SJCRH30 (cell line): ENCODE measurements at regions not wholly inside any gene's neighbourhood (a gene's known extent, or its start where the extent isn't known, plus 50 kb on each side); places are given as distances from the start of the nearest gene placed in this dataset.

Experiments
- DNase-seq, 2 experiments: peaks; one replicate each; pipeline ENCODE4 v3.0.0-alpha.2; 2015 to 2020
- H3K27ac ChIP-seq: fragments of 250-450 bp; sonication (Bioruptor Pico); 2 replicates; pipeline ENCODE4 v1.5.1; 2020; ENCODE audit warnings: mild to moderate bottlenecking, moderate library complexity
- H3K27me3 ChIP-seq: fragments of 250-450 bp; sonication (Bioruptor Pico); 2 replicates; pipeline ENCODE4 v1.5.1; 2020; ENCODE audit warnings: mild to moderate bottlenecking, moderate library complexity
- H3K36me3 ChIP-seq: fragments of 250-450 bp; sonication (Bioruptor Pico); 2 replicates; pipeline ENCODE4 v1.5.1; 2020; ENCODE audit warnings: mild to moderate bottlenecking, moderate library complexity
- H3K4me1 ChIP-seq: fragments of 250-450 bp; sonication (Bioruptor Pico); 2 replicates; pipeline ENCODE4 v1.5.1; 2020; ENCODE audit warnings: mild to moderate bottlenecking, moderate library complexity
- H3K4me3 ChIP-seq: fragments of 250-450 bp; sonication (Bioruptor Pico); 2 replicates; pipeline ENCODE4 v1.5.1; 2020; ENCODE audit warnings: mild to moderate bottlenecking, moderate library complexity
- H3K9me3 ChIP-seq: fragments of 250-450 bp; sonication (Bioruptor Pico); replicated peaks from 2 replicates; pipeline ENCODE4 v1.5.1; 2020; ENCODE audit warnings: mild to moderate bottlenecking, moderate library complexity

DNA sequence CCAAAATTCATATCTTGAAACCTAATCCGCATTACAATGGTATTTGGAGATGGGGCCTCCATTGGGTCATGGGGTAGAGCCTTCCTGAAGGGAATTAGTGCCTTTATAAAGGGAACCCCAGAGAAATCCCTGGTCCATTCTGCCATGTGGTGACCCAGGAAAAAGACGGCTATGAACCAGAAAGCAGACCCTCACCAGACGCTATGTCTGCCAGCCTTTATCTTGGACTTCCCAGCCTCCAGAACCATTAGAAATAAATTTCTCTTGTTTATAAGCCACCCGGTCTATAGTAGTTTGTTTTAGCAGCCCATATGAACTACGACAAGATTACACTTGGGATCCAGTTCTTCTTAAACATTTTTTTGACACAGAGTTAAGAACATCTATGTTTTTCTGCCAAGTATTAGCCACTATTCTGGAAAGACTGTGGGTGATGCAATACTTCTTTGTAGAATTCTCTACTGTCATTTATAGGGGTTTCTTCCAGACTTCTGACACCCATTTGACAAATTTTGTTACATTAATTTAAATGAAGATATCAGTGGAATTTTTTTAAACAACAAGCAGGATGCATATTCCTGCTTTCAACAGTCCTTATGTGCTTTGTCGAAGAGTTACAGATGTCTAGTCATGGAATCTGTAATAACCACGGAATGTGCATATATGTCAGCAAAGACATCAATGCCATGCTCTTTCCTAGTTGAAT is 572.4 kb downstream of the NR2F1-AS1 start:
- H3K4me3 ChIP-seq, result no peak overlapping the region
- no peak for DNase-seq
- no peaks in the 10 kb centered on the region for H3K36me3 ChIP-seq
- H3K9me3 ChIP-seq, result no peaks in the 10 kb centered on the region
- no peak overlapping the region for H3K27ac ChIP-seq
- no peaks in the 10 kb centered on the region for H3K27me3 ChIP-seq
- no peaks in the 10 kb centered on the region; the same call in 1 of the 2 replicates for H3K4me1 ChIP-seq

DNA sequence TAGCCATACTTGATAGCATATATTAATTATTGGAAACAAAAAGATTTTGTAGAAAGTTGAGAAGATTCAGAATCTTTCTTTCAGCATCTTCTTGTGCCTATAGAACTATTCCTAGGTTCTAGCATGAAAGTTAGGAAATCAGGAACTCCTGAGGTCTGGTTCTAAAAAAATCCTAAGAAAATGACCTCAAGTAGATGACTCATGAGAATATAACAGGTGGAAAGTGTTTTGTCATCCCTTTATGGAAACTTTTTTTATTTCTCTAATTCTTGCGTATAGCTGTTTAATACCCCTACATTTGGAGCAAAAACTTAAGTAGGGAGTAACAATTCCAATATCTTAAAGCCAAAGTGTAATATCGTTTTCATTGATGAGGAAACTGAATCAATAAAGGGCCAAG is 574.1 kb downstream of the NR2F1-AS1 start:
- Histone ChIP-seq H3K9me3 (no peaks in the 10 kb centered on the region; the same call in 1 of the 2 replicates), H3K36me3 (no peaks in the 10 kb centered on the region), H3K27me3 (no peaks in the 10 kb centered on the region), H3K4me3 (no peak overlapping the region), H3K4me1 (no peaks in the 10 kb centered on the region; the same call in 1 of the 2 replicates), H3K27ac (no peak overlapping the region)
- DNase-seq, result peak in 1 of 2 experiments; percentile 15

DNA sequence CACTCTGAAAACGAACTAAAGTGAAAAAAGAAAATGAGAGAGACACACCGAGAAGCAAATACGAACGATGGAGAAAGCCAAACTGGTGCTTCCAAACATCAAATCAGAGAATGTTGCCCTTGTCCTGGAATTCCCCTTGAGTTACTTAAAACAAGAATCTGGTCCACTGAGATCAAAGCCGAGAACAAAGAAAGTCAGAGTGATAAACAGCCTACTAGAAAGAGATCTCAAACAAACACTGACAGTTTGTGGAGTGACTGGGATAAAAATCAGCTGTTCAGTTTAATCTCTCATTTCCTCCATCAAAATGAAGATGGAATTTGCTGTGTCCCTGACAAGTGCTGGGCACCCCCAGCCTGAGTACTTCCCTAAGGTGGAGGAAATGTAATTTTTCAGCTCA is 582.6 kb downstream of the NR2F1-AS1 start:
- Histone ChIP-seq H3K36me3 (no peaks in the 10 kb centered on the region), H3K27me3 (no peaks in the 10 kb centered on the region), H3K27ac (no peak overlapping the region), H3K9me3 (peaks cover 9% of the 10 kb centered on the region), H3K4me1 (peaks cover 5% of the 10 kb centered on the region), H3K4me3 (no peak overlapping the region)
- DNase-seq, result peak in 1 of 2 experiments; percentile 10

DNA sequence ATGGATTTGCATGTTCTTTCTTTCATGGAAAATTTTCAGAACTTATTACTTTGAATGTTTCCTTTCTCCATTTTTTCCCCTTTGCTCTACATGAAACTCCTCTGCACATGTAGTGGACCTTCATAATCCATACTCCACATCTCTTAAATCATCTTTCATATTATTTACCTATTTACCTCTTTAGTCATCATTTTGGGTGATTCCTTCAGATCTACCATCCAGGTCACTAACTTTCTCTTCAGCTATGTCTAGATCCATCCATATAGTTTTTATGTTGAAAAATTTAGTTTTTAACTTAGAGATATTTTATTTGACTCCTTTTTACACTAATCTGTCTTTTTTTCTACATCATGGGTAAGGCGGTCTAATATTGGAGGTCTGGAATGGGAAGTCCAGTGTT is 586.6 kb downstream of the NR2F1-AS1 start:
- Histone ChIP-seq H3K36me3 (no peaks in the 10 kb centered on the region), H3K9me3 (peaks cover 9% of the 10 kb centered on the region), H3K27me3 (no peaks in the 10 kb centered on the region), H3K4me3 (no peak overlapping the region), H3K4me1 (peaks cover 21% of the 10 kb centered on the region), H3K27ac (no peak overlapping the region)
- DNase-seq, result no peak

DNA sequence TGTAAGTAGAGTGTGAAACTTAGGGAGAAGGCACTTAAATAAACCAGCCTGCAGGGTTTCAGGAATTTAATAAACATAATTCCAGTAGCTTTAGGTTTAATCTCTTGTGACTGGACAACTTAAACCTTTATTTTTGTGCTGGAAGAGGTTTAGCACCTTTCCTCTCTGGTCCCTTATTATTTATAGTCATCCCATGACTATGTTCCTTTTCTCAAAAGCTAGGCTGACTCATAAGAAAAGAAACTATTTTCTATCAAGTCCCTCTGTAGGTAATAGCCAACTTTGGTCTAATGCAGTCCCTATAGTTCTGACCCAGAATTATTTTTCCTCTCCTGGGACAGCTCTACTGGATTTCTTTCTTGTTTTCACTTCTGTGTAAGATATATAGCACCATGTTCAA is 588.9 kb downstream of the NR2F1-AS1 start:
- H3K27ac ChIP-seq, result peak overlapping the region; percentile 64
- peaks cover 16% of the 10 kb centered on the region for H3K4me1 ChIP-seq
- peaks cover 9% of the 10 kb centered on the region for H3K9me3 ChIP-seq
- no peaks in the 10 kb centered on the region for H3K27me3 ChIP-seq
- no peak for DNase-seq
- H3K4me3 ChIP-seq, result no peak overlapping the region
- no peaks in the 10 kb centered on the region for H3K36me3 ChIP-seq

DNA sequence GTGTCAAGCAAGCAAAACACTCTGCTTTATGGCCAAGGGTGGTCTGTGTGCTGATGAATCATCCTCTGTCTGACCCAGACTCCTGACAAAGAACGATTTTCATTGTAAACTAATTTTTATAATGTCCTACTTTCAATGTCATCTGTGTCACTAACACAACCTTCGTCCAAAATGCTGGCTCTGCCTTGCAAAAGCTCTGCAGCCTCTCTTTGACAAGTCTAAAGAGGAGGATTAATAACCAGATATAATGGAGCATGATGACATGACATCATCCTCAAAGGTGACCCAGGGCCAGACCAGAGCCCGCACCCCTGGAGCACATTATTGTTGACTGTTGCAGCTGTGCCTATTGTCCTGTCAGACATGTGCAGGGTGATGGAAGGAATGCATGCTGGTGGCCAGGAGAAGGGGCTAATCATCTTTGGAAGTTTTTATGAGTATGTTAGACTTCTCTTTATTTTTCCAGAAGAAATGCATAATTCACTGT is 589.4 kb downstream of the NR2F1-AS1 start:
- Histone ChIP-seq H3K4me1 (peaks cover 16% of the 10 kb centered on the region), H3K36me3 (no peaks in the 10 kb centered on the region), H3K9me3 (peaks cover 9% of the 10 kb centered on the region), H3K27me3 (no peaks in the 10 kb centered on the region), H3K27ac (peak overlapping the region; percentile 64), H3K4me3 (peak overlapping the region; percentile 27)
- peak; percentile 76 to 79 for DNase-seq

DNA sequence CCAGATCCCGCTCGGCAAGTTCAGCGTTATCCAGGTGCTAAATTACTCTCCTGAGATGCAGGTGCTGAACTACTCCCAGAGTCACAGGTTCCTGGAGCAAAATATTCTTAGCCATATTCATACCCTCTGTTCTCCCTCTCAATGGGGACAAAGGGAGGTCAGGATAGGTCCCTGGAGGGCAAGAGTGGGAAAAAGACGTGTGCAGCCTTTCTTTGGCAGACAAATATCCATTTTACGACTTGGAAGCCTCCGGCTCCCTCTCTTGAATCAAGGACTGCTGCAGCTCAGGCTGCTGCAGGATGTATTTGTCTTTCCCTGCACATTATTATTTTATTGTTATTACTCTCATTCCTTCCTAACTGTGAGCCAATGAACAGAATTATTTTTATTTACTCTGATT is 590.2 kb downstream of the NR2F1-AS1 start:
- Histone ChIP-seq H3K9me3 (peaks cover 9% of the 10 kb centered on the region), H3K27ac (no peak overlapping the region), H3K36me3 (no peaks in the 10 kb centered on the region), H3K27me3 (no peaks in the 10 kb centered on the region), H3K4me3 (no peak overlapping the region), H3K4me1 (peaks cover 16% of the 10 kb centered on the region)
- no peak for DNase-seq

DNA sequence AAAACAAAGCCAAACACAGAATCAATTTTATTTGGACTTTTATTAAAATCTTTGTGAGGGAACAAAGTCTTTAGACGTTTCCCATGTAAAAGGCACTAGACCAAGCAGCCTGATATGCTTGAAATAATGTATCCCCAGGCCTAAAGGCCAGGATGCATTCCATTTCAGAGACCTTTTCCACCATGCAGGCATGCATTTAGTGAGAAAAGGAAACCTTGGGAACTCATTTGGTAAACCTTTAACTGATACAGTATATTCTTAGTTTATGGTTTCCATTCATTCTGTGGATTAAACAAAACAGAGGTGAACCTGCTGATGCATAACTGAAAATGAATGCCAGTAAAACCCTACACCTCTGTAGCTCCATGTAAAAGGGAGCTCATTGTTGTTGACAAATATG is 600.0 kb downstream of the NR2F1-AS1 start:
- H3K4me3 ChIP-seq, result no peak overlapping the region
- H3K4me1 ChIP-seq, result no peaks in the 10 kb centered on the region
- H3K27me3 ChIP-seq, result no peaks in the 10 kb centered on the region
- no peak overlapping the region for H3K27ac ChIP-seq
- H3K9me3 ChIP-seq, result no peaks in the 10 kb centered on the region
- no peaks in the 10 kb centered on the region for H3K36me3 ChIP-seq
- no peak for DNase-seq

DNA sequence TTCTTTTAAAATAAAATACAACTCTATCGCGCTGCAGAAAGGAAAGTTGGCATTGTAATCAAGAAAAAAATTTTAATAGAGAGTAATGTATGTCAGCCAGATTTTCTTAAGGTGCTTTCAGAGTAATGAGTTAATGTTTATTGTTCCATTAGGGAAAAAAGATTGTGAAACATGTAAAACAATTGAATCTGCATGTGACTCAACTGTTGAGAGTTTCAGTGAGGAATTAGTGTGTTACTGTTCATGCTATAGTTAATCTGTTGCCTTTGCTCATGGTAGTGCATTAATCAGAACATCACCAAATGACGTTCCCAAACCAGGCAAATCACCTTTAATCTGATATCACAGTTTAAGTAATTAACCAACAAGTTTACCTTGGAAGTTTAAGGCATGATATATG is 600.5 kb downstream of the NR2F1-AS1 start:
- no peaks in the 10 kb centered on the region for H3K36me3 ChIP-seq
- no peaks in the 10 kb centered on the region for H3K4me1 ChIP-seq
- H3K4me3 ChIP-seq, result no peak overlapping the region
- H3K27ac ChIP-seq, result no peak overlapping the region
- no peaks in the 10 kb centered on the region for H3K27me3 ChIP-seq
- H3K9me3 ChIP-seq, result no peaks in the 10 kb centered on the region
- no peak for DNase-seq

DNA sequence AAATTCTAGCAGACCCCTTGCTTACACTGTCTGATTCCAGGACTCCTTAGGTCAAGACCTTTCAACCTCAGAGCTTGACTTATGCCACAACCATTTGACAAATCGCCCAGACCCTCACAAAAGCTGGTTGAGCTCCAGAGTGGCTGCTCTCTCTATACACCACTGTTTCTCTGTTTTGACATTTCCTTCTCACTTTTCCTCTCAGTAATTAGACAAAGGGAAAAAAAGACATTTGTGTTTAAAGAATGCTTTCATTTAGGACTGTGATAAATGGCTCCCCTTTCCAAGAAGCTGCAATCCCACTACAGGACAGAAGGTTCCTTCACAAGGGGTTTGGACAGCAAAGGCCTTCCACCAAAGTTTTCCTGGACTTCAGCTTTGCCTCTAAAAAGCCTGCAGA is 601.3 kb downstream of the NR2F1-AS1 start:
- Histone ChIP-seq H3K36me3 (no peaks in the 10 kb centered on the region), H3K27me3 (no peaks in the 10 kb centered on the region), H3K27ac (no peak overlapping the region), H3K4me1 (no peaks in the 10 kb centered on the region), H3K9me3 (no peaks in the 10 kb centered on the region), H3K4me3 (no peak overlapping the region)
- no peak for DNase-seq

DNA sequence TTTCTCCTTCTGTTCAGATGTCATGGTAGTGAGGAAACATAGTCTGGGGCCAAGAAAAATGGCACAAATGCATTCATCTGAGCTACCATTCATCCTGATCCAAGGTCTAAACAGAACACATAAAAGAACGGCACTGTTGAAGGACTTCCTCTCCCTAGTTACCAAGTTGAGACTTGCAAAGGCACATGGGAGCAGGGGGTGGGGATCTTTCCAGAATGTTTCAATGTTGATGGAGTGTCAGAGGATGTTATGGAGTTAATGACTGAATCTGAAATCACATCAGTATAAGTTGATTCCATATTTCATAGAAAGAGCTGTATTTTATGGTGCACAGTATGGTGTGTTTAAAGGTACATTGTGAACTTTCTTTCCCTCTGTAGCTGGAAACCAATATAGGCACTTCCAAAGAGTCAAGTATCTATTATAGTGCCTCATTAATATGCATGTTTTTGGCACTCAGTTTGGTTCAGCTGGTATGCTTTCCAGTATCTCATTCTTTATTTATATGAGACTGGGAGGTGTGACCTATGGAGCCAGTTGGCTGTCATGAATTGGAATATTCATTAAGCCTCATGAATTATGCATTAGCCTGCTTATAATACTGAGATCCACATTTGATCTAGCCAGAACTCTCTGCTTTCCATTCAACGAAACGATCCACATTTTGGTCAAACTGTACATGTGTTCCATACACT is 603.0 kb downstream of the NR2F1-AS1 start:
- Histone ChIP-seq H3K4me1 (no peaks in the 10 kb centered on the region), H3K36me3 (no peaks in the 10 kb centered on the region), H3K9me3 (no peaks in the 10 kb centered on the region), H3K4me3 (no peak overlapping the region), H3K27ac (no peak overlapping the region), H3K27me3 (no peaks in the 10 kb centered on the region)
- DNase-seq, result no peak

DNA sequence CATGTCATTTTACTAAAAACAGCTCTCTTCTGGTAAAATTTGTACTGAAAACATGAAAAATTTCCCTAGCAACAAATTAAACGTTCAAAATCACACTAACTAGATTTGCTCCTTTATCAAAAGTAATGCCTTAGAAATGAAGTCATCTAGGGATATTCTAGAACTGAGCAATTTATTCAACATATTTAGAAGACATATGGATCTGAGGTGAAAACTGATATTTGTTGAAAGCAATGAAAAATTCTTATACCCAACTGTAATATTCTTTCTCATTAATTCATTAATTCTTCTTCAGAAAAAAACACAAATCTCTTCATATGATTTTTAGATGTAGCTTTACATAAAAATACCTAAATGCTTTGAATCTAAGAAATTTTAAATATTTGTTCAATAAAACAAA is 604.9 kb downstream of the NR2F1-AS1 start:
- DNase-seq, result no peak
- Histone ChIP-seq H3K9me3 (no peaks in the 10 kb centered on the region), H3K27ac (no peak overlapping the region)

DNA sequence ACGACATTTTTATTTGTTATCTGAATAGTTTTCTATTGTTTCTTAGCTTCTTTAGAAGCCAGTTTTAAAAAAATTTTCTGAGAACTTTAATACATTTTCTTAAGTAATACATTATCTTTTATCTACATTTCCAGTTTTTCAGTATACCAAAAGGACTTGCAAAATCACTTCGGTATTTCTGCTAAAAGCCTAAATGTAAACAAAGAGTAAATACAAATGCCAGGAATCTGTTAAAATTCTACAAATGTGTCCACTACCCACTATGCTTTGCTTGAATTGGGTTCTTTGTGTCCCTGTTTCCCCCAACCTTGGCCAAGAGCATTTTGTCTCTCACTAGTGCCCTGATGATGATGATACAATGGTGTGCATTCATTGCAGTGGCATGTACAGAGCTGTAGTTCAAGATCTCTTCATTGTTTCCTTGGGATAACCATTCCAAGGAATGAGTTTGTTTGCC is 611.2 kb downstream of the NR2F1-AS1 start:
- H3K27me3 ChIP-seq, result no peaks in the 10 kb centered on the region
- no peaks in the 10 kb centered on the region for H3K36me3 ChIP-seq
- H3K9me3 ChIP-seq, result no peaks in the 10 kb centered on the region
- no peak for DNase-seq
- no peak overlapping the region for H3K27ac ChIP-seq
- no peak overlapping the region for H3K4me3 ChIP-seq
- H3K4me1 ChIP-seq, result no peaks in the 10 kb centered on the region

More for the DNA sequence above, 604.9 kb downstream of the NR2F1-AS1 start:
- H3K4me3 ChIP-seq, result no peak overlapping the region
- no peaks in the 10 kb centered on the region for H3K4me1 ChIP-seq
- no peaks in the 10 kb centered on the region for H3K27me3 ChIP-seq
- H3K36me3 ChIP-seq, result no peaks in the 10 kb centered on the region

DNA sequence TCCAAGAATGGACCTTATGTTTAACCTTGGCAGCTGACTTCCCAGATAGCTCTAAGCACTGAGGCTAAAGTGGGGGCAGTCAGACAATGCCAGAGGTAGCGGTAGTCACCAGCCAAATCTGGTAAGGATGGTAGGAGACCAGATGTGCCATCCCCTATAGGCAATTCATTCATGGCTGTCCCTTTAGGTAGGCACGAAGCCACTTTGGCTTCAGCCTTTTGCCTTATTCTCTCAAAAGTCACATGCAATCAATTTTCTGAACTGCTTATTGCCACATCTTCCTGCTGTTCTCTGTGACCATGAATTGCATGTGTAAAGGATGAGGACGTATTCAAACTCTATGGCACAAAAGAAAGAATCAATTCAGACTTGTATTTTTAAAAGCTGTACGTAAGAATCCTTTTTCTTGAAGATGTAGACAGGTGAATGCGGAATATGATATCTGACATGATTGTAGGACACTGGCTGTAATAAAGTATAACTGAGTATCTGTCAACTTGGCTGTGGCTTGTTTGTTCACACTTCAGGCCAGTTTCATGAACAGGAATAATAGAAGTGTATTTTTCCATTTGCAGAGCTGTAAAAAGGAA is 611.7 kb downstream of the NR2F1-AS1 start:
- H3K9me3 ChIP-seq, result no peaks in the 10 kb centered on the region
- no peak overlapping the region for H3K4me3 ChIP-seq
- H3K27ac ChIP-seq, result no peak overlapping the region
- no peaks in the 10 kb centered on the region for H3K36me3 ChIP-seq
- H3K4me1 ChIP-seq, result no peaks in the 10 kb centered on the region
- no peaks in the 10 kb centered on the region for H3K27me3 ChIP-seq
- DNase-seq, result no peak

DNA sequence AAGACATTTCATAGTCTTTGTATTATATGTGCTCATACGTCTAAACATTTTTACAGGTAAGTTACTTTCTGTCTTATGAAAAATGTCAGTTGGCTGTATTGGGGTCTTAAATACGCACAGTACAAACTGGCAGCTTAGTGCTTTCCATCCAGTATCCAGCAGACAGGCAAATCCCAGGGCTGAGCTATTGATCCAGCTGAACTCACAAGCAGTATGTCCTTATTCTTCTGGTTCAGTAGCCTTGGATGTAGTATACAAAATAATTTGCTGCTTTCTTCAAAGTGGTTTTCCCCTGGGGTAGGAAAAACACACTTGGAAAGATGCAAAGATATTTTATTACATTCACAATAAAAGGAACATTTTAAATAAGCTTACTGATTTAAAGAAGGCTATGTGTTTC is 617.2 kb downstream of the NR2F1-AS1 start:
- no peaks in the 10 kb centered on the region for H3K9me3 ChIP-seq
- DNase-seq, result no peak
- no peaks in the 10 kb centered on the region for H3K27me3 ChIP-seq
- H3K4me3 ChIP-seq, result no peak overlapping the region
- H3K36me3 ChIP-seq, result no peaks in the 10 kb centered on the region
- no peaks in the 10 kb centered on the region for H3K4me1 ChIP-seq
- H3K27ac ChIP-seq, result no peak overlapping the region
